GM12878 (cell line): ENCODE measurements at regions not wholly inside any gene's neighbourhood (a gene's known extent, or its start where the extent isn't known, plus 50 kb on each side); places are given as distances from the start of the nearest gene placed in this dataset.

Source experiments
- ATF7 ChIP-seq: fragments of 450-650 bp; IDR thresholded peaks from 2 replicates; pipeline ENCODE4 v1.6.1; 2016; ENCODE audit warnings: low read depth, mild to moderate bottlenecking
- E2F4 ChIP-seq: IDR thresholded peaks from 2 replicates; pipeline ENCODE4 v1.6.1; 2012; ENCODE audit warnings: low read depth, low read length, improper control_type of control experiment
- HDAC2 ChIP-seq: fragments of 200-600 bp; sonication (generic); IDR thresholded peaks from 2 replicates; pipeline ENCODE4 v1.6.1; 2017
- MYC ChIP-seq: IDR thresholded peaks from 2 replicates; pipeline ENCODE4 v1.6.1; 2011; ENCODE audit warnings: mild to moderate bottlenecking, low read length, moderate library complexity, inconsistent platforms; ENCODE audit not compliant: insufficient read depth, insufficient replicate concordance, insufficient read length, severe bottlenecking
- PBX3 ChIP-seq: IDR thresholded peaks from 2 replicates; pipeline ENCODE4 v1.6.1; 2011; ENCODE audit warnings: mild to moderate bottlenecking, low read depth, low read length, moderate library complexity; ENCODE audit not compliant: insufficient replicate concordance
- POLR2A ChIP-seq: IDR thresholded peaks from 2 replicates; pipeline ENCODE4 v1.6.1; 2011; ENCODE audit warnings: low read depth, mild to moderate bottlenecking, low read length
- RFX5 ChIP-seq: IDR thresholded peaks from 2 replicates; pipeline ENCODE4 v1.6.1; 2011; ENCODE audit warnings: low read depth, low read length, improper control_type of control experiment
- SKIL ChIP-seq: fragments of 450-650 bp; IDR thresholded peaks from 2 replicates; pipeline ENCODE4 v1.6.1; 2017; ENCODE audit warnings: mild to moderate bottlenecking, low read depth, inconsistent platforms; ENCODE audit not compliant: poor library complexity, severe bottlenecking
- SUZ12 ChIP-seq: fragments of 200-600 bp; sonication (generic); IDR thresholded peaks from one replicate; pipeline ENCODE4 v1.6.1; 2018; ENCODE audit warnings: antibody characterized with exemption, mild to moderate bottlenecking; ENCODE audit not compliant: unreplicated experiment

- no peak for TF ChIP-seq SUZ12
- no peak for TF ChIP-seq PBX3
- no peak for TF ChIP-seq HDAC2
- TF ChIP-seq RFX5: no peak
- TF ChIP-seq E2F4: no peak
- no peak for TF ChIP-seq ATF7
- no peak for TF ChIP-seq SKIL
- TF ChIP-seq POLR2A: no peak
- no peak for TF ChIP-seq MYC
Observed at GRCh38 chr11:70671611-70672010, 273.3 kb downstream of the CTTN start.
